ENCODE measurements at regions not wholly inside any gene's neighbourhood (a gene's known extent, or its start where the extent isn't known, plus 50 kb on each side); places are given as distances from the start of the nearest gene placed in this dataset.

DNA sequence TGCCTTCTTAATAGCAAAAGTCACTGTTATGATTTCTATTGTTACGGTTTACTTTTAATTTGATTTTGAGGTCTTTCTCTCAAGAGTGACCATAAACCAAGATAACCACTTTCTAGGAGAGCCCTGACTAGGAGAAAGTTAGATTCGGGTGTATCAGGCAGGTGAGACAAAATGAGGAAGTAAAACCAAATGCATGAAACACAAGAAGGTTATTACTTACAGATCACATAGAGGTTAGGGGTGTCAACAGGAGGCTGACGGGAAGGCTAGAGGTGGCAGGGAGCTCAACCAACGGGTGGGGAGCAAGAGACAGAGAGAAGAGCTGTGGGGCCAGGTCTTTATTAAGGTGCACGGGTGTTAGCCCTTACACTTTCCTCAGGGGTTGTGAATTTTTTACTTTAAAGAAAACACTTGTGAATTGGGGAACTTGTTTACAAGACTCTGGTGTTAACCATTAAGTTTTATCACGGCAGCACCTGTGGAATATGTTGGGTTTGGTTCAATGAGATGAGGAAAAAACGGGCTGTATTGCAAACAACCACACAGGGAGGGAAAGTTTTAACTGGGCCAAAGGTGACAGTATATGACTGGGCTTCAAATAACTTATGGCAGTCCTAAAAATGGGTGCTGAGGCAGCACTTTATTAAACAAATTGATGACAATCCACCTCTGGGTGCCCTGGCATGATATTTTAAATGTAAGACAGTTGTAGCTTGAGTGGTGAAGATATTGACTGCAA is 154.9 kb downstream of the SDHAF3 start:
- TF ChIP-seq, protein P1, sequence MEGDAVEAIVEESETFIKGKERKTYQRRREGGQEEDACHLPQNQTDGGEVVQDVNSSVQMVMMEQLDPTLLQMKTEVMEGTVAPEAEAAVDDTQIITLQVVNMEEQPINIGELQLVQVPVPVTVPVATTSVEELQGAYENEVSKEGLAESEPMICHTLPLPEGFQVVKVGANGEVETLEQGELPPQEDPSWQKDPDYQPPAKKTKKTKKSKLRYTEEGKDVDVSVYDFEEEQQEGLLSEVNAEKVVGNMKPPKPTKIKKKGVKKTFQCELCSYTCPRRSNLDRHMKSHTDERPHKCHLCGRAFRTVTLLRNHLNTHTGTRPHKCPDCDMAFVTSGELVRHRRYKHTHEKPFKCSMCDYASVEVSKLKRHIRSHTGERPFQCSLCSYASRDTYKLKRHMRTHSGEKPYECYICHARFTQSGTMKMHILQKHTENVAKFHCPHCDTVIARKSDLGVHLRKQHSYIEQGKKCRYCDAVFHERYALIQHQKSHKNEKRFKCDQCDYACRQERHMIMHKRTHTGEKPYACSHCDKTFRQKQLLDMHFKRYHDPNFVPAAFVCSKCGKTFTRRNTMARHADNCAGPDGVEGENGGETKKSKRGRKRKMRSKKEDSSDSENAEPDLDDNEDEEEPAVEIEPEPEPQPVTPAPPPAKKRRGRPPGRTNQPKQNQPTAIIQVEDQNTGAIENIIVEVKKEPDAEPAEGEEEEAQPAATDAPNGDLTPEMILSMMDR (conservative IDR thresholded peaks at IDR 0.05; ENCODE audit: low read length) = no peak
- no peak for TF ChIP-seq EZH2phosphoT487 (IDR thresholded peaks at IDR 0.05; ENCODE audit: borderline replicate concordance)
